ENCODE measurements at regions not wholly inside any gene's neighbourhood (a gene's known extent, or its start where the extent isn't known, plus 50 kb on each side); places are given as distances from the start of the nearest gene placed in this dataset.
"Not testable (repeated sequence)": the region's sequence is repeated elsewhere in the genome, so short reads cannot be mapped to it uniquely, and the experiment has no call there.

DNA sequence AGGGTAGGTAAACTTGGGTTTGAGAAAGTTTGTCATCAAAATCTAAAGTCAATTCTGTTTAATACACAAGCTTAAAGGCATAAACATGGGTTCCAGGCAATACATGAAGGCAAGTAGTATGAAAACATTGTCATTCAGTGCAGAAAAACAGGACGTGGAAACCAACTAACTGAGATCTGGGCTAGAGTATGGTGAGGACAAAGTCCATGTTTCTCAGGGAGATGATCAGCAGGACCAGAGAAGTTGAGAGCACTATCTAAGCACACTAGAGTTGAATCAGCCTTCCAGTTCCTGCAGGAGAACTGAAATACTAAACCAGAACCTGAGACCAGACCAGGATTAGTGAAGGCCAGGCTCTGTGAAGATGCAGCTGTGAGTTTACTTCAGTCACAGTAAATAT, 302.8 kb upstream of the CRIM1 start:
- no peak for DNase-seq

DNA sequence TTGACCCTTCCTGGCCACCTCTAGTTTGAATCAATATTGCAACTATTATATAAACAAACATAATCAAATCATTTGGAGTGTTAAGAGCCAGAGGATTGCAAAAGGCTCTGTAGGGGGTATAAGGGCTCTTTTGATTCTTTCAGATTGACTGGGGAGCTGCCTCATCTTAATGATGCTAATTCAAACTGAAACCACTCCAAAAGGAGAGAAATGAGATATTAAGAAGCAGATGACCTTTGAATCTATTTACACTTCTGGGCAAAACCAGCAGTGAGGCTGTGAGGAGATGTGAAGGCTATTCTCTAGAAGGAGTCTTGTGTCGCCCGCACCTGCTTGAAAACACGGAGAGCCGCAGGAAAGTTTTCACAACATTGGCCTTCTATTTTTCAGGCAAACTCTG, 311.2 kb upstream of the CRIM1 start:
- no peak for DNase-seq

DNA sequence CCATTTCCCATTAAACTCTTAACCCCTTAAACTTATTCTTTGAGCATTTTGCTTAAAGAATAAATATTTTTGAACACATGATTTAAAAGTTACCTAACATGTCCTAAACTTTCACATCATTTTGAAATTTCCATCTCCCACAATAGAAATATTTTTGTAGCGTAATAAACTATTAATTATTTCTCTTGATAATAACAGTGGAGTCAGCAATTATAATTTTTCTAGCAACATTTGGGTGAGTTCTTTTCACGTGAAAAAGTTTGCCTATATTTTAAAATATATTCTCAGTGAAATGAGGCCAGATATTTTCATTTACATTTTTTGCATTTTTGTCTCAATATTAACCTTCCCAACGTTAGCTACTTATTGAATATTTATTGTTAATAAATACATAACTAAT, 320.4 kb upstream of the CRIM1 start:
- no peak for DNase-seq

GRCh38 chr2:36032046-36032445, 323.5 kb upstream of the CRIM1 start:
- no peak for DNase-seq

DNA sequence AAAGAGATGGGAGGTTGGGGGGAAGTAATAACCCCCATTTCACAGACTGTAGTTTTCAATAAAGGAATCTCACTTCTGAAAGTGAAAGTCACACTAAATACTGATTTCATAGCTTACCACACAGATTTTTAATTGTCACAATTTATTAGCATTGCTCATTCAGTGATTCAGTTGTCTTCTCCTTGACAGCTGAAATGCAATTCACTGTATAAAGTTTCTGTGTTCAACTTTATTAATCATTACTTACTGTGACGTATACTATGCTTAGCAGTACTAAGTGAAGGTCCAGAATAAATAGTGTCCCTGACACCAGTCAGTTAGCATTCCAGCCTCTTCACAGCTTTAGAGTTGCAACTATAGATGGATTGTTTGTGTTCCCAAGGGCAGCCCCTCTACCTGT, 324.1 kb upstream of the CRIM1 start:
- DNase-seq, result no peak

- no peak for DNase-seq
Measured at GRCh38 chr2:36027616-36028015, 328.0 kb upstream of the CRIM1 start.

- DNase-seq, result no peak
Measured at GRCh38 chr2:36013064-36013463, 342.5 kb upstream of the CRIM1 start.

- no peak for DNase-seq
Measured at GRCh38 chr2:36006444-36006843, 349.1 kb upstream of the CRIM1 start.

- DNase-seq, result no peak
Measured at GRCh38 chr2:36002941-36003340, 352.6 kb upstream of the CRIM1 start.

DNA sequence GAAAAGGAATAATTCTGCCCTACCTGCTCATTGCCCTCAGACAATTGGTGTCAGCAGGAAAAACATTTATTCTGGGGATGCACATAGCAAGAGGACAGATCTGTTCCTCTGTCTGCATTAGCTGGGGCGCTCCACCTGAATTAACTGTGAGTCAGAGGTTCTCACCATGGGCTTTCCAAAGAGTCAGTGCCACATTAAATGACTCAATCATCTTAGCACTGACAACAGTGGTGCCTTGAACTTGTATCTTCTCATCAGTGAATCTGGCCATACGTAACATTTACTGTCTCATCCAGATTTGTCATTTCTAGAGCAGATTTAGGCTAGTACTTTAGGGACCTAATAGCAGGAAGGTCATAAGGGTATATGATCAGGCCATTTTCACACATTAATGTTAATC, 358.1 kb upstream of the CRIM1 start:
- DNase-seq, result no peak

GRCh38 chr2:35989503-35989902, 366.1 kb upstream of the CRIM1 start:
- DNase-seq, result no peak

- no peak for DNase-seq
Measured at GRCh38 chr2:35989040-35989439, 366.5 kb upstream of the CRIM1 start.

GRCh38 chr2:35986871-35987270, 368.7 kb upstream of the CRIM1 start:
- DNase-seq, result no peak

- no peak for DNase-seq
Measured at GRCh38 chr2:35978218-35978617, 377.4 kb upstream of the CRIM1 start.

GRCh38 chr2:35976611-35977010, 379.0 kb upstream of the CRIM1 start:
- DNase-seq, result no peak

- DNase-seq, result no peak
Measured at GRCh38 chr2:35973737-35974132, 381.8 kb upstream of the CRIM1 start.

DNA sequence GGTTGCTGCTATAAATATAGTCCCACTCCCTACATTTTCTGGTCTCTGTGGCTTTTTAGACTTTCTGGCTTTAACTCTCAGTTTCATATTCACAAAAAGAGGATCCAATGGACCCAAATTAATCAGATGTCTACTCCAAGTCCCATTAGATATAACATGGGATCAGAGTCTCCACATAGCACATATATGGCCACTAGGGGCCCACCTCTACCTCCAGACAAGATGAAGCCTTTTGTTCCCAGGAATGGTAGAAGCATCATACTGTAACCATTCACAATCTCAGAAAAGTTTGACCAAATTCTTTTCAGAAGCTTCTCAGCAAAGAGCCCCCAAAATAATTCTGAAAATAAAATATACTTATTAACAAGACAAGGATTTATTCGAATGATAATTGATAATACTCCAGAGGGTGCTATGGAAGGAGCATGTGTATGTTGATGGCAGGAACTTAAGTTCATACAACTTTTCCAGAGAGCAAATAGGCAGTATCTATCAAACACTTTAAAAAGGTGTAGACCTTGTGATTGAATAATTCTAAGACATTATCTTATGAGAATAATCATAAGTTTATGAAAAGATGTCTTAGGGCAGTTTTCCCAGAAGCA, 382.3 kb upstream of the CRIM1 start:
- peak; percentile 31 for DNase-seq

DNA sequence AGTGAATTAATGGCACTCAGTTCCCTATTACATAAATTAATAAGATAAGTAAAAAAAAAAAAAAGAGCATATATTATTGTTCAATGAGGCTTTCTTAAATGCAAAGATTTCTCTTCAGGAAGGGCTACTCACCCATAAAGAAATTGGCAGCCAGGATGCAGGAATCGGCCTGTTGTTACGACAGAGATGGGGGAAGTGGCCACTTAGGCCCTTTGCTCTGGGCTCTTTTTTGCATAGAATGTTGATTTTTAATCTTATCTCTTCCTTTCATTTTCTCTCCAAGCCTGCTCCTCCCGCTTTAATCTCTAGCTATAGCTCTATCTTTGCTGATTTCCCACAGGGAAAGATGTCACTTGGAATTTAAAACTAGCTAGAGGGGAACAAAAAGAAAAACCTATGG, 391.8 kb upstream of the CRIM1 start:
- DNase-seq, result no peak

DNA sequence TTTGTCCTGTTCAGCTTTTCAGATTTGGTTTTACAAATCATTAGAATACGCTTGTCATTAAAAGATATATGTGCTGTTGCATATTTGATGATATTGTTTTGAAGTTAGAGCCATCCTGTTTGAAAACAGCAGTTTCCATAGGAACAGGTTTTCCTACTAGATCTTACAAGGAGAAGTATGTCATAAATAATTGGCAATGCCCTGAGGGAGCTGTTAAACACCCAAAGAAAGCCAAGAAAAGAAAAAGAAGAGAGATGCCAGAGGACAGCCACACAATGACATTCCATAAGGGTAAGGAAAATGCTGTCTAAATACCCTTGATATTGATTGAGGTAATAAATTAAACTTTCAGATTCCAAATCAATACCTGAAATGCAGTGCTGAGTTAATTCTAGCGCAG, 392.2 kb upstream of the CRIM1 start:
- DNase-seq, result no peak

DNA sequence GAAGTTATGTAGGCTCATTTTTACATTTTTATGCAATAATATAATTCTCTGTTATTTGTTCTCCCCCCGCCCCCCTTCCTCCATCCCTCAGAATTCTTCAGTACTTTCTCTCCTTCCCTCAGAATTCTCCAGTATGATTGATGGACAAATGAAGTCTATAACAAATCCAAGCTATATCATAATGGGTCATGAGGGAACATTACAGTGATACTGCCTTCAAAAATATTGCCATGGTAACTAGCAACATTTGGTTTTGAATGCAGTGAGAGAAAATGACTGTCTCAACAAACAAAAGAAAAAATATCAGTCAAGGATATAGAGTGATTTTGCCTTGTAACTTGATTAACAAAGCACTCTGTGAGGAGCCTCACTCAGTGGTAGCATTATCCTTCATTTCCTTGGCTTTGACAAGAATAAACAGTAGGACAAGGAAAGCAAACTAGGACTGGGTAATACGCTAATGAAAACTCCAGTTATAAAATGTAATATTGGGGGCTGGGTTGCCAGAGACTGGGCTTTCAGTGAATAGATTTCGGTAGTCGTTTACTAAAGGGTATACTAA, 392.9 kb upstream of the CRIM1 start:
- no peak for DNase-seq

DNA sequence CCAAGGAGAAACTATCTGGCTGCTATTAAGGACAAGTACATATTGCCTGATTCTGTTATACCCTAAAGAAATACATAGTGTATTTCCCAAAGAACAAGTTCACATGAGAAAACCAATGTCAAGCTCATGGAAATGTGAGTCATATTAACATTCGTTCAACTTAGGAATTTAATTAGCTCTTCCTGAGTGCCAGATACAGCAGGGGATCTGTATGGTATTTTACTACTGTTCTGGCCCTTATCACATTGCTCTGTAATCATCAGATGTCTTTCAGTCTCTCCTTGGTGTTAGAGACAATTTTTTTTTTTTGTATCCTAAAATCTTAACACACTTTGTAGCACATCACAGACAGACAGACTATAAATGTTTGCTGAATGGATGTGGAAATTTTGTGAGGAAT, 395.0 kb upstream of the CRIM1 start:
- no peak for DNase-seq

DNA sequence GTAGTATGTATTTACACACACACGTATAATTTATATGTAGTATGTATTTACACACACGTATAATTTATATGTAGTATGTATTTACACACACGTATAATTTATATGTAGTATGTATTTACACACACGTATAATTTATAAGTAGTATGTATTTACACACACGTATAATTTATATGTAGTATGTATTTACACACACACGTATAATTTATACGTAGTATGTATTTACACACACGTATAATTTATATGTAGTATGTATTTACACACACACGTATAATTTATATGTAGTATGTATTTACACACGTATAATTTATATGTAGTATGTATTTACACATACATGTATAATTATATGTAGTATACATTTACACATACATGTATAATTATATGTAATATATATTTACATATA, 398.5 kb upstream of the CRIM1 start:
- not testable (repeated sequence) for DNase-seq

DNA sequence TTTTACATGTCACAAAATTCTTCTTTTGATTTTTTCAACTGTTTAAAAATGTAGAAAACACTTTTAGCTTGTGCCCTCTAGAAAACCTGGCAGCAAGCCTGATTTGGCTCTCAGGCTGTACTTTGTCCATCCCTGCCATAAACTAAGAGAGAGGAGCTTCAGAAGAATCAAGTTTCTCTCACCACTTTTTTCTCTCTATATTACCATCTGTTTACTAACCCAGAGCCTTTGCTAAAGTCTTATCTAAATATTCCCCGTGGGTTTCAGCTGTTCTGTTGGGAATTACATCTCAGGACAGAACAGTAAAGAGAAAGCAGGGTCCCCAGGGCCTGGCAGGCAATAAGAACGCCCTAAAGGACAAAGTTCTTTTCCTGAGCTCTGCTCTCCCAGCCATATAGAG, 409.1 kb upstream of the CRIM1 start:
- no peak for DNase-seq

DNA sequence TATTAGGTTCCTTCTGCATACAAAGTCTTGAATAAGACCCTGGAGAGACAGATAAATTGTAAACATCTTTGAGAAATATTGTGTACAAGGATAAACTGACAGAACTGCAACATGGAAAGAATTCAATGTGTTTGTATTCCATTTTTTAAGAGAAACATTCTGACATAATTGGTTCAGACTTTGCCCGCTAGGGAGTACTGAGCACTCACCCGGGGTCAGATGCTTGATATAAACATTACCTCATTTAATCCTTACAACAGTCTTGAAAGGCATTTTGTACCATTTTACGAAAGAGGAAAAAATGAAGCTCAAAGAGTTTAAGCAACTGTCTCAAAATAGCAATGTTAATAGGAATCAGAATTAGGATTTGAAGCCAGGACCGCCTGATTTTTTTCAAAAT, 416.7 kb upstream of the CRIM1 start:
- no peak for DNase-seq

GRCh38 chr2:35933031-35933430, 422.5 kb upstream of the CRIM1 start:
- DNase-seq, result no peak
